ENCODE measurements at regions not wholly inside any gene's neighbourhood (a gene's known extent, or its start where the extent isn't known, plus 50 kb on each side); places are given as distances from the start of the nearest gene placed in this dataset.
A peak's percentile ranks its signal among the peaks of the same experiment; 100 is the strongest.

DNA sequence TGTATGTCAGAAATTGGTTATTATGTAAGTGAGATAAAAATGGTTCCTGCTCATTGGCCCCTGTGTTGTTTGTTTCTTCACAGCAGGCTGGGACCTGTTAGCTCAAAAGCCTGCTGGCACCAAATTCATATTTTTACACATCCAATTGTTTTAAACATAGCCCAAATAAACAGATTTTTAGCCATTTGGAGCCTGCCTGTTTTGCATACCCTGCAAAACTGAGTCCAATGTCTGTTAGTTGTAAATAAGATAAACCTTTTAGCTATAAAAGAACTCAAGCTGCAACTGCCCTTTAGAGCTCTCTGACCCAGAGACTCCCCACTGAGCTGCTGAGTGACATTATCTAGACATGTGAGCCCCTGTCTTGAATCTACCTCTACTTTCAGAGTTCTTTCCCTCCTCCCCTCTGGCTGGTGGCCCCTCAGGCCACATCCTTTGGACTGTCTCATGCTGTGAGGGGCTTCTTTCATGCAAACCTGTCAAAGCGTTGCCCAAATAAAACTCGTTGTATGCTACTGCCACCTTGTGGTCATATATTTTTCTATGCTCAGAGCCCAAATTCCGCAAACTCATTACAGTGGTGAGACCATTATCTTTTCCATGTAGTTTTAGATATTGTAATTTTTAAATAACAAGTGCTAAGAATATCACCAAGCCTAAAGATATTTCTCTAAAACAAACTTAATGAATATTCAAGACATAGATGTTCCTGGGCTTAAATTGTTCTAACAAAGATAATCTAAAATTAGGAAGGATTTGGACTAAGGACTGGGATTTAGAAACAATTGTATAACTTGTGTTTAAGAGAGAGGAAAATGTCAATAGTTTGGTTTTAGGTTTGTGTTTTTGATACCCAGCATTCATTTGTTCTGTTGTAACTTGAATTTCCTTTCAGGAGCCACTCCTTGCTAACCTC lies 337.9 kb downstream of the AACS start:
- H3K4me3 Mint-ChIP-seq (ENCODE audit: low read depth, unreplicated experiment), result no peak overlapping the region
- intact Hi-C loops (cut with micrococcal nuclease; ENCODE audit: unreplicated experiment), result loop anchor here (1.0 to 10.0 kb wide), 5 partner anchors 72 to 498 kb away; no protein-coding TSS in a partner anchor
- no peak overlapping the region for H3K27ac Mint-ChIP-seq (ENCODE audit: unreplicated experiment)
- H3K27me3 Mint-ChIP-seq (ENCODE audit: unreplicated experiment), result peaks cover 80% of the 10 kb centered on the region
- no TSS peak for BruUV-seq (replicated peaks)
- peak; percentile 36 for DNase-seq
- no peaks in the 10 kb centered on the region for H3K36me3 Mint-ChIP-seq (ENCODE audit: insufficient read depth, unreplicated experiment)
- CTCF ChIA-PET, result interaction anchor here (0.7 to 2.7 kb wide), 6 partner anchors 72 to 496 kb away, joined by 3 to 21 read pairs (median 4); no protein-coding TSS in a partner anchor
- TF ChIP-seq, protein P1, sequence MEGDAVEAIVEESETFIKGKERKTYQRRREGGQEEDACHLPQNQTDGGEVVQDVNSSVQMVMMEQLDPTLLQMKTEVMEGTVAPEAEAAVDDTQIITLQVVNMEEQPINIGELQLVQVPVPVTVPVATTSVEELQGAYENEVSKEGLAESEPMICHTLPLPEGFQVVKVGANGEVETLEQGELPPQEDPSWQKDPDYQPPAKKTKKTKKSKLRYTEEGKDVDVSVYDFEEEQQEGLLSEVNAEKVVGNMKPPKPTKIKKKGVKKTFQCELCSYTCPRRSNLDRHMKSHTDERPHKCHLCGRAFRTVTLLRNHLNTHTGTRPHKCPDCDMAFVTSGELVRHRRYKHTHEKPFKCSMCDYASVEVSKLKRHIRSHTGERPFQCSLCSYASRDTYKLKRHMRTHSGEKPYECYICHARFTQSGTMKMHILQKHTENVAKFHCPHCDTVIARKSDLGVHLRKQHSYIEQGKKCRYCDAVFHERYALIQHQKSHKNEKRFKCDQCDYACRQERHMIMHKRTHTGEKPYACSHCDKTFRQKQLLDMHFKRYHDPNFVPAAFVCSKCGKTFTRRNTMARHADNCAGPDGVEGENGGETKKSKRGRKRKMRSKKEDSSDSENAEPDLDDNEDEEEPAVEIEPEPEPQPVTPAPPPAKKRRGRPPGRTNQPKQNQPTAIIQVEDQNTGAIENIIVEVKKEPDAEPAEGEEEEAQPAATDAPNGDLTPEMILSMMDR (IDR thresholded peaks at IDR 0.05; ENCODE audit: unreplicated experiment), result peak; percentile 65
- peaks cover 2% of the 10 kb centered on the region for H3K9me3 Mint-ChIP-seq (ENCODE audit: low read depth, unreplicated experiment)
- H3K4me1 Mint-ChIP-seq (ENCODE audit: low read depth, unreplicated experiment), result no peaks in the 10 kb centered on the region

DNA sequence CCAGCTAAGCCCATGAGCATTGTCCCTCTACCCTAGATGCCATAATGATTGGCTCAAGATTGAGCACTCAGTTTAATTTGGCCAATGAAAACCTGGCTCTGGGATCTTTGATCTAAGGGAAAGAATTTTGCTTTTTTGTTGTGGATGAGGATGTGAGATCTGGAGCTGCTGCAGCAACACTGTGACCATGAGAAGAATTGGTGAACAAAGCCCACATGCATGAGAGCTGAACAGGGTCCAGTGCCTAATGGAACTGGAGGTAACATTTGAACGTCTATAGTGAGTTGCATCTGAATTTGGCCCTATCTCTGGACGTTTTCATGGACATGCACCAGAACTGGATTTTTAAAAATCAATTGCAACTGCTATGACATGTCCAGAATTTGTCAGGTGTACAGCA lies 338.6 kb downstream of the AACS start:
- Mint-ChIP-seq H3K4me1 (ENCODE audit: low read depth, unreplicated experiment) (no peaks in the 10 kb centered on the region), H3K4me3 (ENCODE audit: low read depth, unreplicated experiment) (no peak overlapping the region), H3K27me3 (ENCODE audit: unreplicated experiment) (peaks cover 74% of the 10 kb centered on the region), H3K36me3 (ENCODE audit: insufficient read depth, unreplicated experiment) (no peaks in the 10 kb centered on the region), H3K9me3 (ENCODE audit: low read depth, unreplicated experiment) (peaks cover 2% of the 10 kb centered on the region), H3K27ac (ENCODE audit: unreplicated experiment) (no peak overlapping the region)
- CTCF ChIA-PET, result interaction anchor here (2.7 kb wide), 1 partner anchor 221 kb away, joined by 21 read pairs; no protein-coding TSS in a partner anchor
- no peak for DNase-seq
- no TSS peak for BruUV-seq (replicated peaks)
- intact Hi-C loops (cut with micrococcal nuclease; ENCODE audit: unreplicated experiment), result loop anchor here (1.0 to 10.0 kb wide), 5 partner anchors 73 to 499 kb away; no protein-coding TSS in a partner anchor
- TF ChIP-seq, protein P1 (IDR thresholded peaks at IDR 0.05; ENCODE audit: unreplicated experiment), result no peak

GRCh38 chr12:125406131-125406530 lies 340.9 kb downstream of the AACS start:
- CTCF ChIA-PET, result no interaction called here

GRCh38 chr12:125408718-125409117 lies 343.5 kb downstream of the AACS start:
- intact Hi-C loops (cut with micrococcal nuclease; ENCODE audit: unreplicated experiment), result loop anchor here (10.0 kb wide), 1 partner anchor 504 kb away; no protein-coding TSS in a partner anchor
- CTCF ChIA-PET, result interaction anchor here (0.6 kb wide), 1 partner anchor 450 kb away, joined by 4 read pairs; no protein-coding TSS in a partner anchor
- Mint-ChIP-seq H3K27ac (ENCODE audit: unreplicated experiment) (no peak overlapping the region), H3K9me3 (ENCODE audit: low read depth, unreplicated experiment) (peaks cover 3% of the 10 kb centered on the region), H3K27me3 (ENCODE audit: unreplicated experiment) (peaks cover 47% of the 10 kb centered on the region), H3K4me3 (ENCODE audit: low read depth, unreplicated experiment) (no peak overlapping the region), H3K36me3 (ENCODE audit: insufficient read depth, unreplicated experiment) (no peaks in the 10 kb centered on the region), H3K4me1 (ENCODE audit: low read depth, unreplicated experiment) (no peaks in the 10 kb centered on the region)
- TF ChIP-seq, protein P1 (IDR thresholded peaks at IDR 0.05; ENCODE audit: unreplicated experiment), result no peak
- no TSS peak for BruUV-seq (replicated peaks)
- DNase-seq, result no peak

More at GRCh38 chr12:125406131-125406530, 340.9 kb downstream of the AACS start:
- Mint-ChIP-seq H3K4me1 (ENCODE audit: low read depth, unreplicated experiment) (no peaks in the 10 kb centered on the region), H3K36me3 (ENCODE audit: insufficient read depth, unreplicated experiment) (no peaks in the 10 kb centered on the region), H3K9me3 (ENCODE audit: low read depth, unreplicated experiment) (peaks cover 3% of the 10 kb centered on the region), H3K27ac (ENCODE audit: unreplicated experiment) (no peak overlapping the region), H3K27me3 (ENCODE audit: unreplicated experiment) (peaks cover 51% of the 10 kb centered on the region), H3K4me3 (ENCODE audit: low read depth, unreplicated experiment) (no peak overlapping the region)
- BruUV-seq (replicated peaks), result no TSS peak
- intact Hi-C loops (cut with micrococcal nuclease; ENCODE audit: unreplicated experiment), result loop anchor here (10.0 kb wide), 1 partner anchor 501 kb away; no protein-coding TSS in a partner anchor
- no peak for DNase-seq
- TF ChIP-seq, protein P1 (IDR thresholded peaks at IDR 0.05; ENCODE audit: unreplicated experiment), result no peak
